LNCaP clone FGC (cell line): ENCODE measurements at regions not wholly inside any gene's neighbourhood (a gene's known extent, or its start where the extent isn't known, plus 50 kb on each side); places are given as distances from the start of the nearest gene placed in this dataset.
A peak's percentile ranks its signal among the peaks of the same experiment; 100 is the strongest.

Experiments used
- DNase-seq: peaks from one replicate; pipeline ENCODE4 v3.0.0-alpha.2; 2011; ENCODE audit warnings: low read depth
- H3K4me3 ChIP-seq: 2 replicates; pipeline ENCODE4 v1.5.1; 2011; ENCODE audit warnings: mild to moderate bottlenecking, low read depth, low read length, control low read depth
- CTCF ChIP-seq: IDR thresholded peaks from 2 replicates; pipeline ENCODE4 v1.5.1; 2012; ENCODE audit warnings: mild to moderate bottlenecking; ENCODE audit not compliant: control insufficient read depth, insufficient read depth; ENCODE audit errors: extremely low read depth

GRCh38 chr4:81690871-81691270, 219.2 kb upstream of the RASGEF1B start:
- TF ChIP-seq CTCF, result no peak
- DNase-seq, result no peak
- H3K4me3 ChIP-seq, result no peak overlapping the region

GRCh38 chr4:81688085-81688484, 216.4 kb upstream of the RASGEF1B start:
- no peak overlapping the region for H3K4me3 ChIP-seq
- peak; percentile 44; the same call in 1 of the 2 replicates for TF ChIP-seq CTCF
- no peak for DNase-seq

- no peak for DNase-seq
- TF ChIP-seq CTCF, result no peak
- H3K4me3 ChIP-seq, result no peak overlapping the region
Observed at GRCh38 chr4:81687471-81687870, 215.8 kb upstream of the RASGEF1B start.

- H3K4me3 ChIP-seq, result no peak overlapping the region
- no peak for DNase-seq
- TF ChIP-seq CTCF, result no peak
Observed at GRCh38 chr4:81685104-81685503, 213.4 kb upstream of the RASGEF1B start.

GRCh38 chr4:81684352-81684751, 212.6 kb upstream of the RASGEF1B start:
- no peak for TF ChIP-seq CTCF
- no peak overlapping the region for H3K4me3 ChIP-seq
- DNase-seq, result peak; percentile 2

GRCh38 chr4:81682492-81682891, 210.8 kb upstream of the RASGEF1B start:
- DNase-seq, result no peak
- H3K4me3 ChIP-seq, result no peak overlapping the region
- TF ChIP-seq CTCF, result no peak

GRCh38 chr4:81679315-81679714, 207.6 kb upstream of the RASGEF1B start:
- DNase-seq, result no peak
- H3K4me3 ChIP-seq, result no peak overlapping the region
- TF ChIP-seq CTCF, result no peak
